GM23248 (cell line): ENCODE measurements at regions not wholly inside any gene's neighbourhood (a gene's known extent, or its start where the extent isn't known, plus 50 kb on each side); places are given as distances from the start of the nearest gene placed in this dataset.

ENCODE experiments used
- EZH2 ChIP-seq: fragments of 200-600 bp; sonication (generic); IDR thresholded peaks from 2 replicates; pipeline ENCODE4 v1.6.1; 2018; ENCODE audit warnings: antibody characterized with exemption, mild to moderate bottlenecking; ENCODE audit not compliant: insufficient read depth, poor library complexity, severe bottlenecking
- EZH2phosphoT487 ChIP-seq: fragments of 200-600 bp; sonication (generic); IDR thresholded peaks from 2 replicates; pipeline ENCODE4 v1.6.1; 2018; ENCODE audit warnings: antibody characterized with exemption, moderate library complexity, mild to moderate bottlenecking, low read depth; ENCODE audit not compliant: insufficient read depth

- no peak for TF ChIP-seq EZH2phosphoT487
- no peak for TF ChIP-seq EZH2
These were observed 226.4 kb downstream of the FAM76B start for GRCh38 chr11:95563173-95563572.
